ENCODE measurements at regions not wholly inside any gene's neighbourhood (a gene's known extent, or its start where the extent isn't known, plus 50 kb on each side); places are given as distances from the start of the nearest gene placed in this dataset.

GRCh38 chr4:158313566-158313965 lies 103.3 kb downstream of the TMEM144 start:
- H3K27ac ChIP-seq (ENCODE audit: low read depth, low read length): no peak overlapping the region
- ChIA-PET CTCF (no interaction called here), POLR2A (no interaction called here)
- H3K27me3 ChIP-seq (ENCODE audit: control insufficient read depth in 2 of 2, insufficient read depth in 2 of 2, low read length in 2 of 2): no peaks in the 10 kb centered on the region
- H3K4me3 Mint-ChIP-seq: no peak overlapping the region
- no peaks in the 10 kb centered on the region for H3K9me3 ChIP-seq (ENCODE audit: control insufficient read depth in 2 of 3, low read length in 3 of 3)
- DNase-seq: no peak
- no peaks in the 10 kb centered on the region for H3K4me1 Mint-ChIP-seq
- intact Hi-C loops (cut with micrococcal nuclease): no loop called here
- no peak overlapping the region for H3K27ac Mint-ChIP-seq
- no peak for ATAC-seq
- no peaks in the 10 kb centered on the region for H3K36me3 Mint-ChIP-seq
- H3K9me3 Mint-ChIP-seq: peaks cover 0 to 7% (median 0%) of the 10 kb centered on the region in 11 donors
- H3K4me1 ChIP-seq (ENCODE audit: control insufficient read depth in 2 of 2, insufficient read depth in 2 of 2, low read length in 2 of 2): no peaks in the 10 kb centered on the region
- H3K27me3 Mint-ChIP-seq: peaks cover 0 to 11% (median 5%) of the 10 kb centered on the region in 5 donors
- H3K4me3 ChIP-seq (ENCODE audit: low read length): no peak overlapping the region
- H3K36me3 ChIP-seq (ENCODE audit: control insufficient read depth in 2 of 3, insufficient read depth in 3 of 3, low read length in 3 of 3): no peaks in the 10 kb centered on the region

DNA sequence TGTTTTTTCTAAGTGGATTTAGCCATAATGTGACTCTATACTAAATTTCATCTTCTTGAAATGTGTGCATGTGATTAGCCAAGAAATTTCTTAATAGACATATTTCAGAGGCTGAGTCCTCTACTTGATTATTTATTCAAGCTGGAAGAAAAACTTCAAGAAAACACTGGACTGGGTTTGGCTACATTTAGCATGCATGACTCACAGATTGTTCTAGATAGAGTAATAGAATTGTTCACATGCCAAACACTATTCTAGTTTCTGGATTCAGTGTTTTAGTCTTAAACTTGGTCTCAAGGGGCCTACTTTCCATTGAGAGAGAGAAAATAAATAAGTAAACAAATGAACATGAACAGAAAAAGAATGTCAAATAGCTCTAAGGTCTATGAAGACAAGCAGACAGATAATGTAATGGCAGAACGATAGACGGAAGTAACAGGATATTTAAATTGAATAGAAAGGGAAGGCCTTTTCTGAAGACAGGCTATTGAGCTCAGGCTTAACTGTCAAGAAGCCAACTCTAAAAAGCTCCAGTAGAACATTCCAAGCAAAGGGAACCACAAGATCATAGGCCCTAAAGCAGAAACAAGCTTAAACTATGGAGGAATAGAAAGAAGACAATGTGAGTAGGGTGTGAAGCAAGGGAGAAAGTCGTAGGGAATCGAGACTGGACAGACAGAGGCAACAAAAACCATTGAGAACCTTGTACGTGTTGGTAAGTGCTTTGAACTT lies 104.6 kb downstream of the TMEM144 start:
- POLR2A ChIA-PET: no interaction called here
- DNase-seq (no peak), ATAC-seq (no peak)
- Mint-ChIP-seq H3K27ac (no peak overlapping the region), H3K27me3 (peaks cover 0 to 11% (median 5%) of the 10 kb centered on the region in 5 donors), H3K36me3 (no peaks in the 10 kb centered on the region), H3K4me1 (no peaks in the 10 kb centered on the region), H3K9me3 (peaks cover 0 to 4% (median 0%) of the 10 kb centered on the region in 11 donors), H3K4me3 (no peak overlapping the region)
- intact Hi-C loops (cut with micrococcal nuclease): no loop called here
- Histone ChIP-seq H3K4me3 (ENCODE audit: low read length) (no peak overlapping the region), H3K9me3 (ENCODE audit: control insufficient read depth in 2 of 3, low read length in 3 of 3) (no peaks in the 10 kb centered on the region), H3K36me3 (ENCODE audit: control insufficient read depth in 2 of 3, insufficient read depth in 3 of 3, low read length in 3 of 3) (no peaks in the 10 kb centered on the region), H3K4me1 (ENCODE audit: control insufficient read depth in 2 of 2, insufficient read depth in 2 of 2, low read length in 2 of 2) (no peaks in the 10 kb centered on the region), H3K27ac (ENCODE audit: low read depth, low read length) (no peak overlapping the region), H3K27me3 (ENCODE audit: control insufficient read depth in 2 of 2, insufficient read depth in 2 of 2, low read length in 2 of 2) (no peaks in the 10 kb centered on the region)
- CTCF ChIA-PET: no interaction called here

DNA sequence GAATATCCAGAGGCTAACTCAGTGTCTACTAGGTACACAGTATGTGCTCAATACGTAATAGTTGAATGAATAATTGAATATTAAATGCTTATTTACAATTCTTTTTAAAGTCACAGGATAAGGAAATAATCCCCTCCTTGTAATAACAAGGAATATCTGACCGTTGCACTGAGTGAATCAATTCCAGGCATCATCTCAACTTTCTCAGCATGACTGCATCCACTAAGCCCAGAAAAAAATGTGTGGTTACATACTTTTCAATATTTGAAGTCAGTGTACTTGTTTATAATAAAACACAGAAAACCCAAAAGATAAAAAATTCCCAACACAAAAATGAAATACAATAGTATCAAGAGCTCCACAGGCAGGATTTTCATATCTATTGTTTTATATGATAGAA lies 105.4 kb downstream of the TMEM144 start:
- Mint-ChIP-seq H3K36me3 (no peaks in the 10 kb centered on the region), H3K4me3 (no peak overlapping the region), H3K4me1 (no peaks in the 10 kb centered on the region), H3K27ac (no peak overlapping the region), H3K9me3 (peaks cover 0 to 3% (median 0%) of the 10 kb centered on the region in 11 donors), H3K27me3 (peaks cover 0 to 11% (median 5%) of the 10 kb centered on the region in 5 donors)
- H3K27me3 ChIP-seq (ENCODE audit: control insufficient read depth in 2 of 2, insufficient read depth in 2 of 2, low read length in 2 of 2): no peaks in the 10 kb centered on the region
- H3K27ac ChIP-seq (ENCODE audit: low read depth, low read length): no peak overlapping the region
- intact Hi-C loops (cut with micrococcal nuclease): no loop called here
- no peaks in the 10 kb centered on the region for H3K36me3 ChIP-seq (ENCODE audit: control insufficient read depth in 2 of 3, insufficient read depth in 3 of 3, low read length in 3 of 3)
- POLR2A ChIA-PET: no interaction called here
- no peak for ATAC-seq
- no peak for DNase-seq
- no peaks in the 10 kb centered on the region for H3K4me1 ChIP-seq (ENCODE audit: control insufficient read depth in 2 of 2, insufficient read depth in 2 of 2, low read length in 2 of 2)
- no peak overlapping the region for H3K4me3 ChIP-seq (ENCODE audit: low read length)
- no peaks in the 10 kb centered on the region for H3K9me3 ChIP-seq (ENCODE audit: control insufficient read depth in 2 of 3, low read length in 3 of 3)
- CTCF ChIA-PET: no interaction called here

GRCh38 chr4:158316264-158316663 lies 106.0 kb downstream of the TMEM144 start:
- no peak for DNase-seq
- Mint-ChIP-seq H3K4me3 (no peak overlapping the region), H3K27me3 (peaks cover 0 to 11% (median 5%) of the 10 kb centered on the region in 5 donors), H3K4me1 (no peaks in the 10 kb centered on the region), H3K27ac (no peak overlapping the region), H3K9me3 (peaks cover 0 to 4% (median 0%) of the 10 kb centered on the region in 11 donors), H3K36me3 (no peaks in the 10 kb centered on the region)
- no peaks in the 10 kb centered on the region for H3K4me1 ChIP-seq (ENCODE audit: control insufficient read depth in 2 of 2, insufficient read depth in 2 of 2, low read length in 2 of 2)
- CTCF ChIA-PET: no interaction called here
- H3K9me3 ChIP-seq (ENCODE audit: control insufficient read depth in 2 of 3, low read length in 3 of 3): no peaks in the 10 kb centered on the region
- POLR2A ChIA-PET: no interaction called here
- intact Hi-C loops (cut with micrococcal nuclease): no loop called here
- H3K27me3 ChIP-seq (ENCODE audit: control insufficient read depth in 2 of 2, insufficient read depth in 2 of 2, low read length in 2 of 2): no peaks in the 10 kb centered on the region
- no peak overlapping the region for H3K27ac ChIP-seq (ENCODE audit: low read depth, low read length)
- ATAC-seq: no peak
- H3K36me3 ChIP-seq (ENCODE audit: control insufficient read depth in 2 of 3, insufficient read depth in 3 of 3, low read length in 3 of 3): no peaks in the 10 kb centered on the region
- no peak overlapping the region for H3K4me3 ChIP-seq (ENCODE audit: low read length)

- ChIA-PET POLR2A (no interaction called here), CTCF (no interaction called here)
- no peaks in the 10 kb centered on the region for H3K9me3 ChIP-seq (ENCODE audit: control insufficient read depth in 2 of 3, low read length in 3 of 3)
- ATAC-seq: no peak
- Mint-ChIP-seq H3K4me3 (no peak overlapping the region), H3K27me3 (peaks cover 0 to 10% (median 0%) of the 10 kb centered on the region in 5 donors), H3K4me1 (no peaks in the 10 kb centered on the region), H3K36me3 (no peaks in the 10 kb centered on the region), H3K9me3 (peaks cover 0 to 4% (median 0%) of the 10 kb centered on the region in 11 donors), H3K27ac (no peak overlapping the region)
- no peak overlapping the region for H3K4me3 ChIP-seq (ENCODE audit: low read length)
- DNase-seq: no peak
- H3K4me1 ChIP-seq (ENCODE audit: control insufficient read depth in 2 of 2, insufficient read depth in 2 of 2, low read length in 2 of 2): no peaks in the 10 kb centered on the region
- no peaks in the 10 kb centered on the region for H3K36me3 ChIP-seq (ENCODE audit: control insufficient read depth in 2 of 3, insufficient read depth in 3 of 3, low read length in 3 of 3)
- H3K27ac ChIP-seq (ENCODE audit: low read depth, low read length): no peak overlapping the region
- intact Hi-C loops (cut with micrococcal nuclease): no loop called here
- no peaks in the 10 kb centered on the region for H3K27me3 ChIP-seq (ENCODE audit: control insufficient read depth in 2 of 2, insufficient read depth in 2 of 2, low read length in 2 of 2)
Measured at GRCh38 chr4:158319880-158320279, 109.6 kb downstream of the TMEM144 start.

DNA sequence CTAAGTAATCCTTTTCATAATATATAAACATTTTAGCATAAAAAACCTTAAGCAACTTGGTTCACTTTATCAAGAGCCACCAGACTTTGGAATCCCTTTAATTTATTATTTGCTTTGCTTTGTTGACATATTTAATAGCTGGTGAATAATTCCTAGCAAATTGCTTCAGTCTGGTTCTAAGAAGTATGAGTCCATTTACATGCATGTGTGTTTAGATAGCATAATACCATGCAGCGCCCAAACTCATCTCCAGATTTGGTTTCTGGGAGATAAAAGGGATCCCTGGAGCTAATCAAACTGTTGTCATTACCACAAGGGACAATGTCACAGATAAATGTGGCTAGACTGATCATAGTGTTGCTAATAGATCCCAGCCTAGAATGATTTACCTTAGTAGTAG lies 111.8 kb downstream of the TMEM144 start:
- intact Hi-C loops (cut with micrococcal nuclease): no loop called here
- Histone ChIP-seq H3K27me3 (ENCODE audit: control insufficient read depth in 2 of 2, insufficient read depth in 2 of 2, low read length in 2 of 2) (no peaks in the 10 kb centered on the region), H3K36me3 (ENCODE audit: control insufficient read depth in 2 of 3, insufficient read depth in 3 of 3, low read length in 3 of 3) (no peaks in the 10 kb centered on the region), H3K27ac (ENCODE audit: low read depth, low read length) (no peak overlapping the region), H3K4me1 (ENCODE audit: control insufficient read depth in 2 of 2, insufficient read depth in 2 of 2, low read length in 2 of 2) (no peaks in the 10 kb centered on the region), H3K4me3 (ENCODE audit: low read length) (no peak overlapping the region), H3K9me3 (ENCODE audit: control insufficient read depth in 2 of 3, low read length in 3 of 3) (no peaks in the 10 kb centered on the region)
- H3K4me3 Mint-ChIP-seq: no peak overlapping the region
- POLR2A ChIA-PET: no interaction called here
- H3K27me3 Mint-ChIP-seq: no peaks in the 10 kb centered on the region
- H3K36me3 Mint-ChIP-seq: no peaks in the 10 kb centered on the region
- ATAC-seq (no peak), DNase-seq (no peak)
- CTCF ChIA-PET: no interaction called here
- H3K27ac Mint-ChIP-seq: no peak overlapping the region
- H3K9me3 Mint-ChIP-seq: peaks cover 0 to 4% (median 0%) of the 10 kb centered on the region in 11 donors
- H3K4me1 Mint-ChIP-seq: no peaks in the 10 kb centered on the region

DNA sequence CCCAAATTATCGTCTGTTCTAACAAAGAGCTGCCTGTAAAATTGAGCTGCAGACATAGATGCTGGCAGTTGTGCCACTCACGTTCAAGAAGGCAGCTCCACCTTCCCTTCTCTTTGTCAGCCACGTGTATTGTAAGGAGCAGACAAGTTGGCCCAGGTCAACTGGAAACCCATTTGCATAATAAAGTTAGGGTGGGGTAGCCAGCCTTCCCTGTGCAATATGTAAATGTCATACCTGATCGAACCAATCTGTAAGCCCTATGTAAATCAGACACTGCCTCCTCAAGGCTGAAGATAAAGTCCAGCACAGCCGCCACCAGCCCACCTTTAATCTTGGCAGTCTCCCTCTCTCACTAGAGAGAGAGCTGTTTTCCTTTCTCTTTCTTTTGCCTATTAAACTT lies 117.2 kb downstream of the TMEM144 start:
- Histone ChIP-seq H3K36me3 (ENCODE audit: control insufficient read depth in 2 of 3, insufficient read depth in 3 of 3, low read length in 3 of 3) (no peaks in the 10 kb centered on the region), H3K4me1 (ENCODE audit: control insufficient read depth in 2 of 2, insufficient read depth in 2 of 2, low read length in 2 of 2) (no peaks in the 10 kb centered on the region), H3K27ac (ENCODE audit: low read depth, low read length) (no peak overlapping the region), H3K27me3 (ENCODE audit: control insufficient read depth in 2 of 2, insufficient read depth in 2 of 2, low read length in 2 of 2) (no peaks in the 10 kb centered on the region), H3K9me3 (ENCODE audit: control insufficient read depth in 2 of 3, low read length in 3 of 3) (no peaks in the 10 kb centered on the region), H3K4me3 (ENCODE audit: low read length) (no peak overlapping the region)
- intact Hi-C loops (cut with micrococcal nuclease): no loop called here
- Mint-ChIP-seq H3K27ac (peak overlapping the region in 1 of 9 donors; percentile 26), H3K9me3 (peaks cover 0 to 2% (median 0%) of the 10 kb centered on the region in 11 donors), H3K36me3 (no peaks in the 10 kb centered on the region), H3K4me3 (no peak overlapping the region), H3K27me3 (no peaks in the 10 kb centered on the region), H3K4me1 (no peaks in the 10 kb centered on the region)
- DNase-seq (no peak), ATAC-seq (no peak)
- CTCF ChIA-PET: no interaction called here
- POLR2A ChIA-PET: no interaction called here
